ENCODE measurements at regions not wholly inside any gene's neighbourhood (a gene's known extent, or its start where the extent isn't known, plus 50 kb on each side); places are given as distances from the start of the nearest gene placed in this dataset.
"Not testable (repeated sequence)": the region's sequence is repeated elsewhere in the genome, so short reads cannot be mapped to it uniquely, and the experiment has no call there.

DNA sequence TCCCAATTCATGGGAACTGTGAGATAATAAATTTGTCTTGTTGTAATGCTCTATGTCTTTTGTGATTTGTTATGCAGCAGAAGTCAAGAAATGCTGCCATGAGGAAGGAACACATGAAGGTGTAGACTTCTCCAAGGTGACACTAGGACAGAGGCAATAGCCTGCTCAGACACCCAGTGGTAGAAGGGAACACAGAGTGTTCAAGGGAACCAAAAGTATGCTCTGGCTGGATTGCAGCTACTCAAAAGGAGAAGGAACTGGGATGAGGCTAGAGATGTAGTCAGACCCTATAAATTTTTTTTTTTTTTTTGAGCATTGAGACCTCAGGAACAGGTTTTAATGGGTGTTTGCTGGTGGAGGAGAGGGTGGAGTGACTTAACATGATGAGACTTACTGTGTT, 232.5 kb downstream of the PARP8 start:
- DNase-seq, result no peak

DNA sequence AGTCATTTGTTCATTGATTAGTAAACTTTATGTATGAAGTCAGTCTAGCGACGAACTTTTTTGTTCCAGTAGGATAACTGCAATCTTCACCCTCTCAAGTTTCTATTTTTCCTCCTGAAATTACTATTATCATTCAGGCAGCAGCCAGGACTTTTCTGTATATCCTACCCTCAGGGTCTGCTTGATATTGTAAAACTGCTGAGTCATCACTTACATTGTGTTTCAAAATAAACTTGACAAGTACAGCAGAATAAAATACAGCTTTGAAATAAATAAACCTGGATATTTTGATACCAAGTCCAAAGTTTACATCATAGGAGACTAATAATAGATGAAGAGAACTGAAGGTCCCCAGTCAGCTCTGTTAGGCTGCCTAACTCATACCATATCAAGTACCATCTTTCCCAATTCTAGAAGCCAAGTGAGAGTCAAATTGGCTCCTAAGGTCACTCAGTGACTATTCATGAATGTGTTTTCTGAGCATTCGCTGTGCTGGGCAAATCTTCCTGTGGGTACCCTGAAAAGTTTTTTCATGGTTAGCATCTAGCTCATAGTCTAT, 234.6 kb downstream of the PARP8 start:
- DNase-seq, result no peak

DNA sequence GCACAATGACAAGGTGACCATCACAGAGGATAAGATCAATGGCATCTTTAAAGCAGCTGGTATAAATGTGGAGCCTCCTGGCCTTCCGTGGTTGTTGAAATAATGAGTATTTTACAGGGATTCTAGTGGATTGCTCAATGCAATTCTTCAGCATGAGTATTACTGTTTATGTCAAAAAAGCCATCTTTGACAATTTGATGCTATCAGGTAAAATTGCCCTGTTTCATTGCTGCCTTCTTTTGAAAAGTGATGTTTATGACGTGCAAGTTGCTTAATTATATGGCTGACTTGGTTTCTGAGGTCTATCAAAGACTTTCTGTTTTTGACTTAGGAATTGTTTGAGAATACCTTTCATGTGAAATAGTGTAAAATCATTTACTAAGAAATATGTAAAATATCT, 237.2 kb downstream of the PARP8 start:
- DNase-seq, result no peak

DNA sequence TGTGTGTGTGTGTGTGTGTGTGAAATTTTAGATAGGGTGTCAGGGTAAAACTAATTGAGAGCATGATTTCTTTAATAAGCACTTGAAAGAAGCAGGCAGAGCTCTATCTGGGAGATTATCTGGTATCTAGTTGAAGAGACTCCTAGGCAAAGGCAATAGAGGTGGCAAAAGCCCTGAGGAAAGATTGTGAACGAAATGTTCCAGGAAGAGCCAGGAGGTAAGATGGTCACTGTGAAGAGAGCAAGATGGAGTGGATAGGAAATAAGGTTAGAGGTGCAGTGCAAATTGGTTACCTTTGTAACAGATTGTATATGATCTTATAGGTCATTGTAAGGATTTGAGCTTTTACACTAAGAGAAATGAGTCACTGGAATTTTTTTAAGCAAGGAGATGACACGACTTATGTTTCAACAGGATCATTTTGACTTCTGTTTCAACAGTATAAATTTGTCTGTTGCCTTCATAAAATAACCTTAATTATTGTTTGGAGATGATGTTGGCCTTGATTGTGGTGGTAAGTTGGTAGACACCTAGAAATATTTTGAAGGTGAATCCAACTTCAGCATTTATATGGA, 239.6 kb downstream of the PARP8 start:
- no peak for DNase-seq

DNA sequence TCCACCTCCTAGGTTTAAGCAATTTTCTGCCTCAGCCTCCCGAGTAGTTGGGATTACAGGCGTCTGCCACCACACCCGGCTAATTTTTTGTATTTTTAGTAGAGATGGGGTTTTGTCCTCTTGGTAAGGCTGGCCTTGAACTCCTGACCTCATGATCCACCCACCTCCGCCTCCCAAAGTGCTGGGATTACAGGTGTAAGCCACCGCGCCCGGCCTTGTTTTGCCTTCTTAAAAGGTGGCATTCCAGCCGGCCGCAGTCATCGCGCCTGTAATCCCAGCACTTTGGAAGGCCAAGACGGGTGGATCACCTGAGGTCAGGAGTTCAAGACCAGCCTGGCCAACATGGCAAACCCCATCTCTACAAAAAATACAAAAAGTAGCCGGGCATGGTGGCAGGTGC, 253.7 kb downstream of the PARP8 start:
- not testable (repeated sequence) for DNase-seq

DNA sequence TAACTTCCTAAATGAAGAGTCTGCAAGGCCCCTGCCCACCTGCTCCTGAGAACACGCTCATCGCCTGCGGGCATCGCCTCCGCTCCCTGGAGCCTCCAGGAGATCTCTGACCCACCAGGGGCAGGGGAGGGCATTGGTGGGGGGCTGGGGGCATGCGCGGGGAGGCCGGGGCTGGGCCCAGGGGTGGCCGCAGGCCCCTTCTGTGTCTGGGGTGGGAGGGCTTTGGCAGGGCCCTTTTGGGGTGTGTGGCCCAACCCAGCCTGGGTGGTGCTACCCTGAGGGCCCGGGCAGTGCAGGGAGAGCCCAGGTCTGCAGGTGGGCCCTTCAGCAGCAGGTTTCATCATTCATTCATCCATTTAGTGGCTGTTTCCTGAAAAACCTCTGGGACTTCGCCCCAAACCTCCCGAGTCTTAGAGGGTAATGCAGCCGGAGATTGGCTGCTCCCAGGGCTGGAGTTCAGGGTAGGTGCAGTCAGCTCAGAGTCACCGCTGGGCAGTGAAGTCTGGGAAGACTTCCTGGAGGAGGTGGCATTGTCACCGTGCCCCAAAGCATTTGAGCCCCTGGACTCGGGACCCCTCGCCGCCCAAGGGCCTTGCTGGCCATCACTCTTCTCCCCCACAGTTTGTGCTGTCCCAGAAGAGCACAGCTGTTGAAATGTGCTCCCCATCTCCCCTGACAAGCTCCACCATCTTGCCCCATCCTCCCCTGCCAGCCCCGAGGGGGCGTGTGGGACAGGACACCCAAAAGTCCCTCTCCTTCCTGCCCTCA, 255.1 kb downstream of the PARP8 start:
- DNase-seq, result no peak

DNA sequence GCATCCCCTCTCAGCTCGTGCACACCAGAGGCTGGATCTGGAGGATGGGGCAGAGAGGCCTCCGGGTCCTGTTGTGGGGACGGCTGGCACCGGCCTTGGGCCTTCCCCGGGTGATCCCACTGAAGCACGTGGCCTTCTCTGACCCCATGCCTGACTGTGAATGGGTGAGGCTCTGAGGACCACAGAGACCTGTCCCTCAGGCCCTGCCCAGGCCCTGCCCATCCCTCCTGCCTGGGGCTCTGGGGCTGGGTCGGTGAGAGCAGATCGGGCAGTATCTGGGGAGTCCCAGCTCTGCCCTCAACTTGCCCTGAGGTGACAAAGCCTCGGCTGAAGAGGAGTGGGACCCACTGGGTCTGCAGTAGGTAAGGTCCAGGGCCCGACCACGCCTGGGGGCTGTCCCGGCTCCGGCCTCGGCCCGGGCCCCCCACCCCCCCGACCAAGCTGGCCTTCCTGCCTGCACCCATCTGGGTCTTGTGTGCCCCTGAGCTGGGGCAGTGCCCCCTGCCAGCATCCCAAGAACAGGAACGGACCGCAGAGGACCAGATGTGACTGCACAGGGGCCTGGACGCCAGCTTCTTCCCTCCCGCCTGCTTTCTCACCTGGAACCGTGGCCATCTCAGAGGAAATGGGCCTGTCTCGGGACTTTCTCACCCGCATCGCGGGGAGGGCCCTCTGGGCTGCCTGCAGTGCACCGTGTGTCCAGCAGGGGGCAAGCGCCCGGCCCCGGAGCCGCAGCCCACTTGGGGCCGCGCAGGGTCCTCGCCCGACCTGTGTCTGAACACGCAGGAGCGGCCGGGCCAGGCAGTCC, 255.9 kb downstream of the PARP8 start:
- DNase-seq, result not testable (repeated sequence)

DNA sequence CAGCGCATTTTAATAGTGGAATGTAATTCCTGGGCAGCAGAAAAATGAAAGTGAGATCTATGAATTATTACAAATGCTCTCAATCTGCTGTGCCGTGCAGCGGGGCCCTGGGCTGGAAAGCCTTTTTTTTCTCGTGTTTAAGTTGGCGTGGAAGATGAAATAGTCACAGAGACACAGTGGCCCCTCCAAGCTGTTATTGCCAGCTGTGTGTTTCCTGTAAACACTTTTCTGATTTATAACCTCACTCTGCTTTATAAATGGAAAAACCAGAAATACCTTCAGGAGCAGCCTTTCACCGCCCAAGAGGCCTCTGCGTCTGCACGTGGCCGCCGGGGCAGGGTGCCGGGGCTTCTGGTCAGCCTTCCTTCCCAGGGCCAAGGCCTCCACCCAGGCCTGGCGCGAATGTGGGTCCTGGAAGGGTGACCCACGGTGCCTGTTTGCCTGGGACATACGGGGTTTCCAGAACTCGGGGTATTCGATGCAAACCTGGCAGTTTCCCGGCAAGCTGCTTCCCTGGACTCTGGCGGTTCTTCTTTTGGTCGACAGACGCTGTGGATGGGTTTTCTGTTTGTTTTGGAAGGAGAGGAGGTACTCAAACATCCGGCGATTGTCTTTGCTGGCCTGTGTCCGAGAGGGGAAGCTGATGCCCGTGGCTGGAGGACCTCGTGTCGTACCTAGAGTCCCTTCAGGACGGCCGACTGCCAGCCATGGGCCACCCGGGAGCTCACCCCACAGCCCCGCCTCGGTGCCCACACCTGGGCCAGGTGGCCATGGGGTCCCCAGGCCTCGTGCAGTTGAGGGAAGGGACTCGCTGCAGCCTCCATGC, 256.7 kb downstream of the PARP8 start:
- DNase-seq, result no peak

DNA sequence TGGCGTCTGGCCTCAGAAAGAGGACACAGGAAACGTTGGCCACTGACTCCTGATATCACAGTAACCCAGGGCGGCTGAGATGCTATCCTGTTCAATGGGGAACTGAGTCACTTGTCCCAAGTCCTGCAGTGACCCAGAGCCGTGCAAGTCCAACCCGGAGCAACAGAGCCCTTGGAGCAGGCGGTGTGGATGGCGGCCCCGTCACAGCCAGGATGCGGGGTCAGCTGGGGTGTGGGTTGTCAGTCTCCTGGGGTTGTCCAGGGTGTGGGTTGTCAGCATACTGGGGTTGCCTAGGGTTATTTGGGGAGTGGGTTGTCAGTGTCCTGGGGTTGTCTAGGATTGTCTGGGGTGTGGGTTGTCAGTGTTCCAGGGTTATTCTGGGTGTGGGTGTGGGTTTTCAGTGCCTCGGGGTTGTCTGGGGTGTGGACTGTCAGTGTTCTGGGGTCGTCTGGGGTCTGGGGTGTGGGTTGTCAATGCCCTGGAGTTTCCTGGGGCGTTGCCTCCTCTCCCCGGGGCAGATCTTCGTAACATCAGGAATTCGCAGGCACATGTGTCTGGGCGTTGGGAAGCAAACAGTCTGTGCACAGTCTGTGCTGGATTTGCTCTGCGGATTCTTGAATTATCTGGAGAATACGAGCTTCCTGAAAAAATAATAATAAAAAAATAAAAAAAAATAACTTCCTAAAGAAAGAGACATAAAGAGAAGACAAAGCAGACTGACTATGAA, 257.5 kb downstream of the PARP8 start:
- no peak for DNase-seq

DNA sequence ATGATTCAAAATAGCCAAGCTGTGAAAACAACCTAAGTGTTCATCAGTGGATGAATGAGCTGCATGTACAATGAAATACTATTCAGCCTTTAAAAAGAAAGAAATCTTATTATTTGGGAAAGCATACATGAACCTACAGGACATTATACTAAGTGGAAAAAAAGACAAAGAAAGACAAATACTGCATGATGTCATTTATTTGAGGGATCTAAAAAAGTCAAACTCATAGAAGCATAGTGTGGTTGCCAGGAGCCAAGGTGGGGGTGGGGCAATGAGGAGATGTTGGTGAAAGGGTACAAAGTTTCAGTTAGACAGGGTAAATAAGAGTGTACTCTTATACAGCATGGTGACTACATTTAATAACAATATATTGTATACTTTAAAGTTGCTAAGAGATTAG, 261.5 kb downstream of the PARP8 start:
- no peak for DNase-seq

DNA sequence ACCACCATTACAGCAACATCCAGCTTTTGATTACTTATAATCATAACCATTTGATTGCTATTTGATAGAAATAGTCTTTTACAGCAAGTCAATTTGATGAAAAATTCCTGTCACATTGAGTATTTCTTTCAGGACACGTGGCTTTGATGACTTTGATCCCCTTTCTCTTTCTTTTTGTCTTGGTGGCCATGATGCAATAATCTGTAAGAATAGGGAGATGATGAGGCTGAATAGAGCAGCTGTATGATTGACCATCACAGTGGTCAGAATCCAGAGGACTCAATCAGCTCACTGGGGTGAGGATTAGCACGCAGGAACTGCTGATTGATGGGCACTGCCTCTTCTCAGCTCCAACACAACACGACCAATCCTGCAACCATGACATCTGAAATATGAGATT, 262.7 kb downstream of the PARP8 start:
- no peak for DNase-seq

DNA sequence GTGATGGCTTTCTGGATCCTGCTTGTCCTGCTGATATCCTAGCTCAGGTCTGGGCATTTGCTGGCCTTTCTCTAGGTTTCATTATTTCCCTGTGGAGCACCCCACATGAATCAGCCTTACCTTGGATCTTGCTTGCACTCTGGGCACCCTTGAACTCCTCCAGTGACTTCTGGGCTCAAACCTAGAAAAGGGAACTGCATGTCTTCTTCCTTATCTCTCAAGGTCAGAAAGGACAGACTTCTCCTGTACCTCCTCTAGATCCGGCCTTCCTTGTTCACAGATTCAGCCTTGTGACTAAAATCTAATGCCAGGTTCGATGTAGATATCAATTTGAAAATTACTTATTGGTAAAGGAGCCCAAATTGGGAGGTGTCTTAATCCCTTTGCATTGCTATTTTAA, 267.9 kb downstream of the PARP8 start:
- DNase-seq, result no peak

DNA sequence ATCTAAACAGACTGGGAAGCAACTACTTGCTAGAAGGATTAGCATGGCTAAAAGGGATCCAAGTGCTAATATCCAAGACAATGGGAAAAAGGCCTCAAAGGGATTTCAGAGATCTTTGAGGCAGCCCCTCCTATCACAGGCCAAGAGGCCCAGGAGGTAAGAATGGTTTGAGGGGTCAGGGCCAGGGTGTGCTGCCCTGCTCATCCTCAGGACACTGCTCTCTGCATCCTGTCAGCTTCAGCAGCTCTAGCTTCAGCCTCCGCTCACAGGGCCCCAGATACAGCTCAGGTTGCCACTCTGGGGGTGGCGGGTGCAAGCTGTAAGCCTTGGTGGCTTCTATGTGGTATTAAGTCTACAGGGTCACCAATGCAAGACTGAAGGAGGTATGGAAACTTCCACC, 278.7 kb downstream of the PARP8 start:
- no peak for DNase-seq

DNA sequence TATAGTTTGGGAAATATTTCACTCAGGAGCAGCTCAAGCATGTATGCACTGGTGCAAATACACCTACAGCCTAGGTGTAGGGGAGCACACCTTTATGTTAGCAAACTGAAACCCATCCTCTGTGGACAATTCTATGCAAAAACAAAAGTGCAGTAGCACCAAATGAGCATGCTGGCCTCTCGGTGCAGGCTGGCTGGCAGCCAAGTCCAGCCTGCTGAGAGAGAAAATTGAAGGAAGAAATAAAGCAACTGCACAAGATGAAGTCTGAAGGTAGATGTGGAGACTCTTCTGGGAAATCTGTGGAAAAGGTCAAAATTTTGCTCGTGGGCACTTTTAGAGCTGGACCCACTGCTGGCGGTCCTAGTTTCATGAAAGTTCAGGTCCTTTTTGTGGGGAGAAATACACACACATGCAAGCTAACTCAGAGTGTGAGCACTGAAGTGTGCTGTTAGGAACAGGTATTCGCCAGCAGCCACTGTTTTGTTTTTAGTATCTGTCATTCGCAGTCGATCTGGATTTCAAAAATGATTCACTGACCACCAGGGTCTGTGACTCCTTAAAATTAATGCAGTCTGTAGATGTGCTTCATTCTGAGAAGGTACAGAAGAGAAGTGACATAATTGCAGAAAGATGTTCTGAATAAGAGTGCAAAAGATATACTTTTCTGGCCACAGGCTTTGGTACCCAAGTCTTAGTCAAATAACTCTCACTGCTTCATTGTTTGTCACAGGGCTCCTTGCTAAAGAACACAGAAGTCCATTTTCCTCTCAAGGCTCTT, 281.7 kb downstream of the PARP8 start:
- no peak for DNase-seq

DNA sequence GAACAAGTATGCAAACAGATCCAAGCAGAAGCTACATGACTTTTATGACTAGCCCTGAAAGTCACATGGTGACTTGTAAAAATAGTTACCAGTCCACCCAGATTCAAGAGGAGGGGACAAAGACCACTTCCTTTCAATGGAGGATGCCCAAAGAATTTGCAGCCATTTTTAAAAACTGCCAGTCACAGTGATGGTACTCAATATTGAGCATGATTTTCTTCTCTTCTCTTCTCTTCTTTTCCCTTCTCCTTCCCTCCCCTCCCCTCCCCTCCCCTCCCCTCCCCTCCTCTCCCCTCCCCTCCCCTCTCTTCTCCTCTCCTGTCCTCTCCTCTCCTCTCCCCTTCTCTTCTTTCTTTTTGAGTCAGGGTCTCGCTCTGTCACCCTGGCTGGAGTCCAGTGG, 286.9 kb downstream of the PARP8 start:
- no peak for DNase-seq

DNA sequence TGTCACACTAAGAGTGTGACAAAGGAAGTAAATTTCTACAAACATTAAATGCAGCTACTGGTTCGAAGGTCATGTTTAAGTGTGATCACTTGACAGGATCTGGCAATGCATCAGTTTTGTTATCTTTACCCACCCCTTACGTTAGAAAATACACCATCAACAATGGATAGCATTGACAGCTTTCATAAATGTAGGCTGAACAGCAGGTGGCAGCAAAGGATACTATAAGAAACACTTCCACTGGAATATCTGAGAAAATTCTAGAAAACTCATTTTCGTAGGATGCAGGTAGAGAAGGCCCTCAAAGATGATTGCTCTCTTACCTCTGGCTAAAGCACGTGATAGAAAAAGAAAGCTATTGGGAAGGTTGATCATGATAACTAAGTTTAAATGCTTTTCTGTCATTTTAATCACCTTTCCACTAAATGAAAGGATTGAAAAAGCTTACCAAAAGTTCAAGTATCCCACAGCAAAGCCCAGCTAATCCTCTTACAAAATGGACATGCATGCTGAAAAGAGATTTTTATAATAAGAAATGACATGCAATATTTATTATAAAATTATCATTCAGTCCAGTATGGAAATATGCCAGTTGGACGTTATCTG, 292.5 kb downstream of the PARP8 start:
- DNase-seq, result no peak

DNA sequence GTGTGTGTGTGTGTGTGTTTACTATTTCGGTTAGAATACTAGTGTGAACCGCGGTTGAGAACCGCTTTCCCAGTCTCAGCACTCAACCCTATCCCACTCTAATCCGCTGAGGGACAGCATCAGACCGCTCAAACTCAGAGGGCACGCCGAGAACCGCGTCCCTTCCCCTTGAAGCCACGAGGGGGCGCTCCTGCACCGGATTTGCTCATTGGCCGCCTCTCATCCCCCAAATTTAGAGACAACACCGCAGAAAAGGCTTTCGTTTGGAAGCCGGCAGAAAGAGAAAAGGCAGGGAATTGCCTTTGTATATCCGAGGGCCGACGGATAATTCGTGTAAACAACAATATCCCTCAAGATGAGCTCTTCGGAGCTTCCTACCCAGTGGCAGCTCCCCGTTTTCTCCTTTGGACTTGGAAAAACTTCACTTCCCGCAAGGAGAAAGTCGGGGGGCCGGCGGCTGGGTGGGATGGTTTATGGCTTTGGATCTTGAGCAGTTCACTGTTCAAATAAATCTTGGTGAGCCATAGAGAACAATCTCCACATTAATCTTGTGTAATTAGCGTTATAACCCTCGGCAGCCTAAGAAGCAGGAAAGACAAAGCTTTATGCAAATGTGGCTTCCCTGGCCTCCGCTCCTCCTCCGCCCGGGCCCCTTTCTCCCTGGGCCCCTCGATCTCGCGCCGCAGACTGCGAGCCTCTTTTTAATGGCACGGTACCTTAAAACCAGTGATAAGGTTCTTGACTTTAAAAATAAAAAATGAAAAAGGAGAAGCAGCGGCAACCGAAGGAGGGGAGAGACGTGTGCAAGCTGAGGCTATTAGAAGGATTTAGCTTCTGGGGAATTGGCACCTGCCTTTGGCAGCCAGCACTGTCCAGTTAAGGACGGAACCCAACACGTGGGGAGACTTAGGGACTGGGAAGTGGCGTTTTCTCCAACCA, 296.8 kb downstream of the PARP8 start:
- DNase-seq, result peak; percentile 49

DNA sequence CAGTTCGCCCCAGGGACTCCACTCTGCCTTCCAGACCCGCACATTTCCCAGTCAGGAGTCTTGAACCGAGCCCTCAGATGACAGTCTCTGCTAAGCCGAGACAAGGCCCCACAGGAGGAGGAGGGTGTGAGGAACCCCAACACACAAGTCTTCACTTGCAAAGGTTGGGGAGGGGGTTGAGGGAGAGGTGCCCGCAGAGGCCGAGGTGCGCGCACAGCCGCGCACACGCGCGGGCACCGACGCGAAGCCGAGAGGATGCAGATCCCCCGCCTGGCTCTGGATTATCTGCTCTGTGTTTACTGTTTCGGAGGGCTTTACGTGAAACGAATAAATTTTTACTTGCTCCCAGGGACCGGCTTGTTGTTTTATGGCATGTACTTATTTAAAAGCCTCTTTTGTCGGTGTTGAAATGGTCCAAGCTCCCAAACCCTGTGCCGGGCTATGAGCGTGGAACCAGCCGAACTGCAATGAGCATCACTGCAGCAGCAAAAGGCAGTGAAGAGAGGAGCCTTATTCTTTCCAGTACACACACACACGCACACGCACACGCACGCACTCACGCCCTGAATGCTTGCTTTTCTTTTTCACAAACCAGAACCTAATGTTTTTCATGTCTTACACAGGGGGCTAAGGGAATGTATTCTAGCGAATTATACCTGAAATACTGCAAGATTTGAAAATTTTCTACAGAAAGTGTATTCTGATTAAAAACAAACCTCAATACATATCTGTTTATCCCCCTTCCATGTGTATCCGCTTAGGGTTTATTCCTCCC, 297.7 kb downstream of the PARP8 start:
- no peak for DNase-seq
